Heart left ventricle (tissue), 16 donors: ENCODE measurements at regions not wholly inside any gene's neighbourhood (a gene's known extent, or its start where the extent isn't known, plus 50 kb on each side); places are given as distances from the start of the nearest gene placed in this dataset.

ENCODE experiments used
- ATAC-seq, 4 donors: fragments of 200-7000 bp; cut with Tn5 transposase; one replicate each; pipeline ENCODE4 v1.9.1; 2020 to 2022; ENCODE audit warnings: moderate library complexity in 4 of 4, mild to moderate bottlenecking in 3 of 4, moderate number of reproducible peaks in 1 of 4
- DNase-seq, 5 donors: peaks; one replicate each; pipeline ENCODE4 v3.0.0-alpha.2; 2020
- H3K27ac ChIP-seq, 12 donors: fragments of 200-600 bp; sonication (generic) in 4 of 12; one replicate each; pipeline versions ENCODE4 v1.5.0 to v1.8.0; 2016 to 2022; ENCODE audit warnings: mild to moderate bottlenecking in 2 of 12
- H3K27me3 ChIP-seq, 9 donors: fragments of 200-600 bp; sonication (generic) in 2 of 9; one replicate each; pipeline versions ENCODE4 v1.5.1 to v1.8.0; 2016 to 2022; ENCODE audit warnings: mild to moderate bottlenecking in 3 of 9
- H3K36me3 ChIP-seq, 9 donors: fragments of 200-600 bp; sonication (generic) in 2 of 9; one replicate each; pipeline versions ENCODE4 v1.5.0 to v1.8.0; 2018 to 2022; ENCODE audit warnings: mild to moderate bottlenecking in 2 of 9
- H3K4me1 ChIP-seq, 12 donors: fragments of 200-600 bp; sonication (generic) in 4 of 12; one replicate each; pipeline versions ENCODE4 v1.5.0 to v1.8.0; 2016 to 2022; ENCODE audit warnings: mild to moderate bottlenecking in 3 of 12
- H3K4me3 ChIP-seq, 12 donors: fragments of 200-600 bp; sonication (generic) in 4 of 12; one replicate each; pipeline versions ENCODE4 v1.5.0 to v1.8.0; 2017 to 2022; ENCODE audit warnings: mild to moderate bottlenecking in 9 of 12, moderate library complexity in 4 of 12
- H3K9me3 ChIP-seq, 12 donors: fragments of 200-600 bp; sonication (generic) in 4 of 12; one replicate each; pipeline versions ENCODE4 v1.5.0 to v1.8.0; 2016 to 2022; ENCODE audit warnings: mild to moderate bottlenecking in 1 of 12
- CTCF ChIP-seq, 12 donors: fragments of 200-600 bp; sonication (generic) in 4 of 12; IDR thresholded peaks; one replicate each; pipeline versions ENCODE4 v1.5.0 to v1.8.0; 2018 to 2022; ENCODE audit warnings: antibody characterized with exemption in 12 of 12, mild to moderate bottlenecking in 5 of 12
- POLR2A ChIP-seq, 2 donors: fragments of 450-650 bp; IDR thresholded peaks; one replicate each; pipeline ENCODE4 v1.6.1; 2017; ENCODE audit warnings: antibody characterized with exemption in 2 of 2, mild to moderate bottlenecking in 2 of 2, moderate library complexity in 2 of 2
- WGBS, 4 donors: extraction: QIAGEN DNeasy Blood & Tissue Kit in 2 of 4; methylation state at CpG; one replicate each; pipeline versions ENCODE4 v1.1.5 to v1.1.7; 2013 to 2018; 5-methylcytosine and 5-hydroxymethylcytosine counted together
- intact Hi-C, 10 donors: fragments of 100-400 bp; cut with DNase I; formaldehyde crosslinking; loops; one replicate each; pipeline versions ENCODE4 v1.11.1 to v1.14.2; 2022
- donor health status: ischemic (EF 13 %, LVEDD 7.1; RV severe dilation, severe dysfunction).
- donor health status: healthy with polysubstance abuse.
- donor health status: DM: no; HTN: yes; CAD: no.
- donor health status: DM: no; HTN: no; CAD: no.
- donor health status: ischemic (EF 25% LVEDD 6.9; RV normal size, moderate dysfunction).
- donor health status: ischemic (EF 25% LVEDD 5.7; RV mildly dilated, moderate dysfunction).
- donor health status: healthy.
- donor health status: DM: yes; HTN: yes; CAD: no.
- donor health status: ischemic (EF 35%, LVEDD 5.7; RV mildly dilated, moderate dysfunction).
- donor health status: nonischemic (EF 11% LVEDD 7.7; RV severe dilation, severe dysfunction).
- donor health status: DM: yes; HTN: yes; CAD: no.
- donor health status: PGD.
- donor health status: ischemic (EF 29% LVEDD 5.4; RV normal size, mild dysfunction).
- donor health status: nonischemic (EF 23%, LVEDD 6.1; RV moderate dilation, normal function).

- ATAC-seq, result no peak
- intact Hi-C loops, result no loop called here
- whole genome bisulfite sequencing, 4 donors, result 63 to 68% (median 67%) methylated on average over 4 of the region's 4 CpGs
- H3K27ac ChIP-seq, result no peak overlapping the region
- H3K4me3 ChIP-seq, result no peak overlapping the region
- TF ChIP-seq CTCF (IDR thresholded peaks at IDR 0.05), result no peak
- TF ChIP-seq POLR2A (IDR thresholded peaks at IDR 0.05), result no peak
- H3K27me3 ChIP-seq, result no peaks in the 10 kb centered on the region
- no peak for DNase-seq
- H3K9me3 ChIP-seq, result no peaks in the 10 kb centered on the region
- H3K4me1 ChIP-seq, result no peaks in the 10 kb centered on the region
- H3K36me3 ChIP-seq, result no peaks in the 10 kb centered on the region
Measured at GRCh38 chr7:19364950-19365349, 219.7 kb upstream of the FERD3L start.

GRCh38 chr7:19362099-19362498 is 216.9 kb upstream of the FERD3L start:
- Histone ChIP-seq H3K36me3 (no peaks in the 10 kb centered on the region), H3K4me1 (no peaks in the 10 kb centered on the region), H3K27me3 (no peaks in the 10 kb centered on the region), H3K4me3 (no peak overlapping the region), H3K27ac (no peak overlapping the region), H3K9me3 (no peaks in the 10 kb centered on the region)
- intact Hi-C loops, result no loop called here
- no peak for DNase-seq
- TF ChIP-seq POLR2A (IDR thresholded peaks at IDR 0.05) (no peak), CTCF (IDR thresholded peaks at IDR 0.05) (no peak)
- WGBS, 4 donors, result 93 to 96% (median 95%) methylated on average over 2 of the region's 2 CpGs
- ATAC-seq, result no peak

GRCh38 chr7:19353180-19353579 is 208.0 kb upstream of the FERD3L start:
- WGBS, 4 donors, result 88 to 95% (median 92%) methylated on average over 2 of the region's 2 CpGs
- Histone ChIP-seq H3K27ac (no peak overlapping the region), H3K9me3 (no peaks in the 10 kb centered on the region), H3K4me1 (no peaks in the 10 kb centered on the region), H3K36me3 (no peaks in the 10 kb centered on the region), H3K27me3 (peaks cover 0 to 3% (median 0%) of the 10 kb centered on the region in 9 donors), H3K4me3 (no peak overlapping the region)
- ATAC-seq (no peak), DNase-seq (no peak)
- intact Hi-C loops, result no loop called here
- no peak for TF ChIP-seq POLR2A (IDR thresholded peaks at IDR 0.05)
- TF ChIP-seq CTCF (IDR thresholded peaks at IDR 0.05), result no peak

- Histone ChIP-seq H3K27ac (no peak overlapping the region), H3K9me3 (no peaks in the 10 kb centered on the region), H3K36me3 (no peaks in the 10 kb centered on the region), H3K4me1 (no peaks in the 10 kb centered on the region), H3K4me3 (no peak overlapping the region), H3K27me3 (peaks cover 0 to 3% (median 0%) of the 10 kb centered on the region in 9 donors)
- TF ChIP-seq CTCF (IDR thresholded peaks at IDR 0.05), result no peak
- TF ChIP-seq POLR2A (IDR thresholded peaks at IDR 0.05), result no peak
- WGBS, 4 donors, result 32 to 42% (median 37%) methylated on average over 1 of the region's 1 CpG
- intact Hi-C loops, result no loop called here
- no peak for ATAC-seq
- DNase-seq, result no peak
Measured at GRCh38 chr7:19352305-19352695, 207.1 kb upstream of the FERD3L start.
